ENCODE measurements at regions not wholly inside any gene's neighbourhood (a gene's known extent, or its start where the extent isn't known, plus 50 kb on each side); places are given as distances from the start of the nearest gene placed in this dataset.

GRCh38 chr18:77455004-77455403, 205.4 kb downstream of the GALR1 start:
- no peak for DNase-seq

GRCh38 chr18:77457681-77458080, 208.0 kb downstream of the GALR1 start:
- no peak for DNase-seq

GRCh38 chr18:77461062-77461688, 211.5 kb downstream of the GALR1 start:
- no peak for DNase-seq

- no peak for DNase-seq
Measured at GRCh38 chr18:77464917-77465316, 215.3 kb downstream of the GALR1 start.

- no peak for DNase-seq
Measured at GRCh38 chr18:77466890-77467289, 217.2 kb downstream of the GALR1 start.

- no peak for DNase-seq
Measured at GRCh38 chr18:77469131-77469530, 219.5 kb downstream of the GALR1 start.

- DNase-seq: no peak
Measured at GRCh38 chr18:77470569-77471413, 221.1 kb downstream of the GALR1 start.

GRCh38 chr18:77472509-77472908, 222.9 kb downstream of the GALR1 start:
- no peak for DNase-seq

GRCh38 chr18:77478646-77479442, 229.2 kb downstream of the GALR1 start:
- no peak for DNase-seq

GRCh38 chr18:77481541-77481940, 231.9 kb downstream of the GALR1 start:
- no peak for DNase-seq

- DNase-seq: no peak
Measured at GRCh38 chr18:77482190-77483085, 232.8 kb downstream of the GALR1 start.

GRCh38 chr18:77486985-77487384, 237.3 kb downstream of the GALR1 start:
- no peak for DNase-seq

- DNase-seq: no peak
Measured at GRCh38 chr18:77487951-77488740, 238.5 kb downstream of the GALR1 start.

- no peak for DNase-seq
Measured at GRCh38 chr18:77495079-77495478, 245.4 kb downstream of the GALR1 start.

GRCh38 chr18:77495982-77496690, 246.5 kb downstream of the GALR1 start:
- no peak for DNase-seq

GRCh38 chr18:77501266-77501665, 251.6 kb downstream of the GALR1 start:
- no peak for DNase-seq

- DNase-seq: no peak
Measured at GRCh38 chr18:77505499-77505898, 255.9 kb downstream of the GALR1 start.

- no peak for DNase-seq
Measured at GRCh38 chr18:77512152-77512551, 262.5 kb downstream of the GALR1 start.

GRCh38 chr18:77517901-77518300, 268.3 kb downstream of the GALR1 start:
- DNase-seq: no peak

- no peak for DNase-seq
Measured at GRCh38 chr18:77520767-77521166, 271.1 kb downstream of the GALR1 start.

- DNase-seq: no peak
Measured at GRCh38 chr18:77522051-77522675, 272.5 kb downstream of the GALR1 start.

All from NCI-H187 (cell line).